ENCODE measurements at regions not wholly inside any gene's neighbourhood (a gene's known extent, or its start where the extent isn't known, plus 50 kb on each side); places are given as distances from the start of the nearest gene placed in this dataset.

GRCh38 chr1:203401199-203401877, 50.4 kb upstream of the FMOD start:
- no peak overlapping the region for H3K4me3 ChIP-seq (ENCODE audit: low read length in 2 of 2)
- H3K27me3 ChIP-seq (ENCODE audit: insufficient read depth, low read length): no peaks in the 10 kb centered on the region
- H3K4me3 Mint-ChIP-seq: no peak overlapping the region
- no peak for DNase-seq
- no peaks in the 10 kb centered on the region for H3K36me3 Mint-ChIP-seq
- peaks cover 0 to 2% (median 0%) of the 10 kb centered on the region in 8 donors for H3K9me3 Mint-ChIP-seq
- CTCF ChIA-PET (ENCODE audit: partially characterized antibody): no interaction called here
- no peaks in the 10 kb centered on the region for H3K9me3 ChIP-seq (ENCODE audit: control insufficient read depth in 1 of 2, low read length in 2 of 2)
- intact Hi-C loops (cut with micrococcal nuclease): no loop called here
- no peak overlapping the region for H3K27ac Mint-ChIP-seq
- H3K27me3 Mint-ChIP-seq: peaks cover 18 to 25% of the 10 kb centered on the region in 2 donors
- H3K4me1 ChIP-seq (ENCODE audit: insufficient read depth, low read length): no peaks in the 10 kb centered on the region
- H3K36me3 ChIP-seq (ENCODE audit: insufficient read depth, low read length): no peaks in the 10 kb centered on the region
- no peaks in the 10 kb centered on the region for H3K4me1 Mint-ChIP-seq
- POLR2A ChIA-PET (ENCODE audit: partially characterized antibody): no interaction called here
- no peak overlapping the region for H3K27ac ChIP-seq (ENCODE audit: low read depth, low read length)

- H3K27me3 ChIP-seq (ENCODE audit: insufficient read depth, low read length): no peaks in the 10 kb centered on the region
- ChIA-PET POLR2A (ENCODE audit: partially characterized antibody) (no interaction called here), CTCF (ENCODE audit: partially characterized antibody) (no interaction called here)
- no peak for DNase-seq
- intact Hi-C loops (cut with micrococcal nuclease): no loop called here
- Mint-ChIP-seq H3K4me1 (no peaks in the 10 kb centered on the region), H3K27ac (no peak overlapping the region), H3K4me3 (no peak overlapping the region), H3K9me3 (no peaks in the 10 kb centered on the region), H3K27me3 (peaks cover 18 to 21% of the 10 kb centered on the region in 2 donors), H3K36me3 (no peaks in the 10 kb centered on the region)
- H3K4me1 ChIP-seq (ENCODE audit: insufficient read depth, low read length): no peaks in the 10 kb centered on the region
- no peak overlapping the region for H3K4me3 ChIP-seq (ENCODE audit: low read length in 2 of 2)
- no peak overlapping the region for H3K27ac ChIP-seq (ENCODE audit: low read depth, low read length)
- no peaks in the 10 kb centered on the region for H3K9me3 ChIP-seq (ENCODE audit: control insufficient read depth in 1 of 2, low read length in 2 of 2)
- H3K36me3 ChIP-seq (ENCODE audit: insufficient read depth, low read length): no peaks in the 10 kb centered on the region
These were observed 51.2 kb upstream of the FMOD start for GRCh38 chr1:203402152-203402551.

- H3K27me3 ChIP-seq (ENCODE audit: insufficient read depth, low read length): no peaks in the 10 kb centered on the region
- H3K27ac ChIP-seq (ENCODE audit: low read depth, low read length): no peak overlapping the region
- no peaks in the 10 kb centered on the region for H3K9me3 ChIP-seq (ENCODE audit: control insufficient read depth in 1 of 2, low read length in 2 of 2)
- intact Hi-C loops (cut with micrococcal nuclease): no loop called here
- no peak for DNase-seq
- H3K4me1 ChIP-seq (ENCODE audit: insufficient read depth, low read length): no peaks in the 10 kb centered on the region
- Mint-ChIP-seq H3K36me3 (no peaks in the 10 kb centered on the region), H3K4me1 (no peaks in the 10 kb centered on the region), H3K4me3 (no peak overlapping the region), H3K27me3 (peaks cover 16 to 19% of the 10 kb centered on the region in 2 donors), H3K9me3 (no peaks in the 10 kb centered on the region), H3K27ac (no peak overlapping the region)
- H3K4me3 ChIP-seq (ENCODE audit: low read length in 2 of 2): no peak overlapping the region
- ChIA-PET CTCF (ENCODE audit: partially characterized antibody) (no interaction called here), POLR2A (ENCODE audit: partially characterized antibody) (no interaction called here)
- H3K36me3 ChIP-seq (ENCODE audit: insufficient read depth, low read length): no peaks in the 10 kb centered on the region
These were observed 51.9 kb upstream of the FMOD start for GRCh38 chr1:203402629-203403337.

- H3K36me3 ChIP-seq (ENCODE audit: insufficient read depth, low read length): no peaks in the 10 kb centered on the region
- Mint-ChIP-seq H3K4me3 (no peak overlapping the region), H3K27me3 (peaks cover 21 to 23% of the 10 kb centered on the region in 2 donors), H3K9me3 (no peaks in the 10 kb centered on the region), H3K27ac (no peak overlapping the region), H3K4me1 (no peaks in the 10 kb centered on the region), H3K36me3 (no peaks in the 10 kb centered on the region)
- H3K27me3 ChIP-seq (ENCODE audit: insufficient read depth, low read length): peaks cover 4% of the 10 kb centered on the region
- intact Hi-C loops (cut with micrococcal nuclease): no loop called here
- H3K27ac ChIP-seq (ENCODE audit: low read depth, low read length): no peak overlapping the region
- CTCF ChIA-PET (ENCODE audit: partially characterized antibody): no interaction called here
- POLR2A ChIA-PET (ENCODE audit: partially characterized antibody): no interaction called here
- DNase-seq: no peak
- no peaks in the 10 kb centered on the region for H3K4me1 ChIP-seq (ENCODE audit: insufficient read depth, low read length)
- no peak overlapping the region for H3K4me3 ChIP-seq (ENCODE audit: low read length in 2 of 2)
- no peaks in the 10 kb centered on the region for H3K9me3 ChIP-seq (ENCODE audit: control insufficient read depth in 1 of 2, low read length in 2 of 2)
These were observed 52.7 kb upstream of the FMOD start for GRCh38 chr1:203403586-203403985.

- Histone ChIP-seq H3K36me3 (ENCODE audit: insufficient read depth, low read length) (no peaks in the 10 kb centered on the region), H3K27me3 (ENCODE audit: insufficient read depth, low read length) (peaks cover 8% of the 10 kb centered on the region), H3K27ac (ENCODE audit: low read depth, low read length) (no peak overlapping the region), H3K9me3 (ENCODE audit: control insufficient read depth in 1 of 2, low read length in 2 of 2) (no peaks in the 10 kb centered on the region), H3K4me3 (ENCODE audit: low read length in 2 of 2) (no peak overlapping the region), H3K4me1 (ENCODE audit: insufficient read depth, low read length) (no peaks in the 10 kb centered on the region)
- H3K27ac Mint-ChIP-seq: no peak overlapping the region
- ChIA-PET CTCF (ENCODE audit: partially characterized antibody) (no interaction called here), POLR2A (ENCODE audit: partially characterized antibody) (no interaction called here)
- no peaks in the 10 kb centered on the region for H3K9me3 Mint-ChIP-seq
- no peak overlapping the region for H3K4me3 Mint-ChIP-seq
- peaks cover 27 to 31% of the 10 kb centered on the region in 2 donors for H3K27me3 Mint-ChIP-seq
- no peak for DNase-seq
- no peaks in the 10 kb centered on the region for H3K4me1 Mint-ChIP-seq
- intact Hi-C loops (cut with micrococcal nuclease): no loop called here
- no peaks in the 10 kb centered on the region for H3K36me3 Mint-ChIP-seq
These were observed 53.6 kb upstream of the FMOD start for GRCh38 chr1:203404546-203404945.

GRCh38 chr1:203405703-203406438, 54.9 kb upstream of the FMOD start:
- intact Hi-C loops (cut with micrococcal nuclease): no loop called here
- H3K27me3 ChIP-seq (ENCODE audit: insufficient read depth, low read length): peaks cover 15% of the 10 kb centered on the region
- DNase-seq: no peak
- no peak overlapping the region for H3K4me3 Mint-ChIP-seq
- ChIA-PET POLR2A (ENCODE audit: partially characterized antibody) (no interaction called here), CTCF (ENCODE audit: partially characterized antibody) (no interaction called here)
- no peak overlapping the region for H3K27ac ChIP-seq (ENCODE audit: low read depth, low read length)
- no peaks in the 10 kb centered on the region for H3K4me1 Mint-ChIP-seq
- H3K9me3 Mint-ChIP-seq: peaks cover 0 to 4% (median 0%) of the 10 kb centered on the region in 8 donors
- no peaks in the 10 kb centered on the region for H3K4me1 ChIP-seq (ENCODE audit: insufficient read depth, low read length)
- H3K9me3 ChIP-seq (ENCODE audit: control insufficient read depth in 1 of 2, low read length in 2 of 2): no peaks in the 10 kb centered on the region
- peaks cover 32 to 36% of the 10 kb centered on the region in 2 donors for H3K27me3 Mint-ChIP-seq
- H3K36me3 ChIP-seq (ENCODE audit: insufficient read depth, low read length): no peaks in the 10 kb centered on the region
- H3K36me3 Mint-ChIP-seq: no peaks in the 10 kb centered on the region
- no peak overlapping the region for H3K4me3 ChIP-seq (ENCODE audit: low read length in 2 of 2)
- no peak overlapping the region for H3K27ac Mint-ChIP-seq

- no peaks in the 10 kb centered on the region for H3K36me3 Mint-ChIP-seq
- Histone ChIP-seq H3K27me3 (ENCODE audit: insufficient read depth, low read length) (peaks cover 15% of the 10 kb centered on the region), H3K4me3 (ENCODE audit: low read length in 2 of 2) (no peak overlapping the region), H3K36me3 (ENCODE audit: insufficient read depth, low read length) (no peaks in the 10 kb centered on the region), H3K27ac (ENCODE audit: low read depth, low read length) (no peak overlapping the region), H3K4me1 (ENCODE audit: insufficient read depth, low read length) (no peaks in the 10 kb centered on the region), H3K9me3 (ENCODE audit: control insufficient read depth in 1 of 2, low read length in 2 of 2) (no peaks in the 10 kb centered on the region)
- H3K9me3 Mint-ChIP-seq: peaks cover 0 to 9% (median 2%) of the 10 kb centered on the region in 8 donors
- no peak overlapping the region for H3K27ac Mint-ChIP-seq
- H3K27me3 Mint-ChIP-seq: peaks cover 35 to 40% of the 10 kb centered on the region in 2 donors
- DNase-seq: no peak
- no peaks in the 10 kb centered on the region for H3K4me1 Mint-ChIP-seq
- no peak overlapping the region for H3K4me3 Mint-ChIP-seq
- ChIA-PET POLR2A (ENCODE audit: partially characterized antibody) (no interaction called here), CTCF (ENCODE audit: partially characterized antibody) (no interaction called here)
- intact Hi-C loops (cut with micrococcal nuclease): no loop called here
These were observed 55.6 kb upstream of the FMOD start for GRCh38 chr1:203406446-203407045.
